Activated T-helper 9 cell treated with anti-CD3 and anti-CD28 coated beads, Interleukin-2, amount 50 U/mL, for 16 hours (primary cell): ENCODE measurements at regions not wholly inside any gene's neighbourhood (a gene's known extent, or its start where the extent isn't known, plus 50 kb on each side); places are given as distances from the start of the nearest gene placed in this dataset.
"Not testable (repeated sequence)": the region's sequence is repeated elsewhere in the genome, so short reads cannot be mapped to it uniquely, and the experiment has no call there.

ENCODE experiments used
- DNase-seq: peaks from one replicate; pipeline ENCODE4 v3.0.0-alpha.2; 2020; ENCODE audit warnings: low read depth

GRCh38 chr10:111266165-111266564 is 189.3 kb downstream of the ADRA2A start:
- no peak for DNase-seq

GRCh38 chr10:111267673-111268072 is 190.8 kb downstream of the ADRA2A start:
- no peak for DNase-seq

- no peak for DNase-seq
Observed at GRCh38 chr10:111273235-111273634, 196.4 kb downstream of the ADRA2A start.

- no peak for DNase-seq
Observed at GRCh38 chr10:111273635-111274034, 196.8 kb downstream of the ADRA2A start.

GRCh38 chr10:111275091-111275490 is 198.3 kb downstream of the ADRA2A start:
- no peak for DNase-seq

GRCh38 chr10:111277661-111278060 is 200.8 kb downstream of the ADRA2A start:
- DNase-seq, result no peak

- no peak for DNase-seq
Observed at GRCh38 chr10:111278266-111278665, 201.4 kb downstream of the ADRA2A start.

- DNase-seq, result no peak
Observed at GRCh38 chr10:111281516-111281915, 204.7 kb downstream of the ADRA2A start.

GRCh38 chr10:111289461-111289860 is 212.6 kb downstream of the ADRA2A start:
- DNase-seq, result no peak

- DNase-seq, result no peak
Observed at GRCh38 chr10:111290649-111291048, 213.8 kb downstream of the ADRA2A start.

GRCh38 chr10:111295788-111296187 is 219.0 kb downstream of the ADRA2A start:
- DNase-seq, result no peak

- no peak for DNase-seq
Observed at GRCh38 chr10:111297351-111297848, 220.6 kb downstream of the ADRA2A start.

GRCh38 chr10:111298031-111298430 is 221.2 kb downstream of the ADRA2A start:
- no peak for DNase-seq

- DNase-seq, result no peak
Observed at GRCh38 chr10:111299037-111299436, 222.2 kb downstream of the ADRA2A start.

- no peak for DNase-seq
Observed at GRCh38 chr10:111303887-111304286, 227.1 kb downstream of the ADRA2A start.

GRCh38 chr10:111316722-111317212 is 239.9 kb downstream of the ADRA2A start:
- no peak for DNase-seq

GRCh38 chr10:111319866-111320265 is 243.0 kb downstream of the ADRA2A start:
- no peak for DNase-seq

- DNase-seq, result no peak
Observed at GRCh38 chr10:111323389-111323966, 246.6 kb downstream of the ADRA2A start.

- DNase-seq, result not testable (repeated sequence)
Observed at GRCh38 chr10:111332174-111332573, 255.3 kb downstream of the ADRA2A start.

- DNase-seq, result no peak
Observed at GRCh38 chr10:111335826-111336225, 259.0 kb downstream of the ADRA2A start.

- DNase-seq, result no peak
Observed at GRCh38 chr10:111338035-111338434, 261.2 kb downstream of the ADRA2A start.

GRCh38 chr10:111338805-111339204 is 262.0 kb downstream of the ADRA2A start:
- DNase-seq, result no peak

GRCh38 chr10:111344804-111345203 is 268.0 kb downstream of the ADRA2A start:
- no peak for DNase-seq

- DNase-seq, result no peak
Observed at GRCh38 chr10:111347386-111348013, 270.7 kb downstream of the ADRA2A start.
